Right renal cortex interstitium (tissue), 3 donors: ENCODE measurements at regions not wholly inside any gene's neighbourhood (a gene's known extent, or its start where the extent isn't known, plus 50 kb on each side); places are given as distances from the start of the nearest gene placed in this dataset.

Experiments
- DNase-seq, 3 donors: peaks; one replicate each; pipeline ENCODE4 v3.0.0-alpha.2; 2013; ENCODE audit warnings: low read depth in 3 of 3, low spot score in 2 of 3

DNA sequence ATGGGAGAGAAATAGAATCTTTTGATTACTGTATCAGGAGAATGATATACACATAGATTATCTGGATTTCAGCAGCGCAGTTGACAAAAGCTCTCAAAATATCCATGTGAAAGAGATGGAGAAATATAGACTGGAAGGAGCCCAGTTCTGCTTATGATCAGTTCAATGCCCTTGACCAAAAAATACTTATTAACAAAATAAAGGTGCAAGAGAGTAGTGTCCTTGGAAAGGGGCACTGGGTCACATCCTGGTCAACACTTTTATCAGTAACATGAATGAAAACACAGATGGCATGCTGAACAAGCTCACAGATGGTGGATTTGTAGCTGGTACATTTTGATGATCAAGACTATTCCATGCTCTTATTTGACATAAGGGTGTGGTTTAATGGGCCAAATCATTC lies 63.9 kb upstream of the PLEKHG1 start:
- no peak for DNase-seq

DNA sequence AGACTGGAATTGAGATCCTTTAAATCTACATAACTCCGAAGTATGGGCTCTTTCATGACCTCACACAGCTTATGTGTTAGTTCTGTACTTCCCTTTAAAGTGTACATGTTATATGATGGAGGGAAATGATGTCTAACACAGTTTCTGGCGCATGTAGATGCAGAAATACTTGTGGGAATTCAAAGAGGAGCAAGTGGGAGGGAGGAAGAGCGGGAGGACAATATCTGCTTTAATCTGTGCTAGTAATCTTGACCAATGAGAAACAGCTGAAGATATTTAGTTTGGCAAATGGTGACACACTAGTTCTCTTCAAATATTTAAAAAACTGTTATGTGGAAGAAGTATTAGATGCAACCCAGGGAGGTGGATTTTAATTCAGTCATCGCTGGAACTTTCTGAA lies 62.9 kb upstream of the PLEKHG1 start:
- no peak for DNase-seq

DNA sequence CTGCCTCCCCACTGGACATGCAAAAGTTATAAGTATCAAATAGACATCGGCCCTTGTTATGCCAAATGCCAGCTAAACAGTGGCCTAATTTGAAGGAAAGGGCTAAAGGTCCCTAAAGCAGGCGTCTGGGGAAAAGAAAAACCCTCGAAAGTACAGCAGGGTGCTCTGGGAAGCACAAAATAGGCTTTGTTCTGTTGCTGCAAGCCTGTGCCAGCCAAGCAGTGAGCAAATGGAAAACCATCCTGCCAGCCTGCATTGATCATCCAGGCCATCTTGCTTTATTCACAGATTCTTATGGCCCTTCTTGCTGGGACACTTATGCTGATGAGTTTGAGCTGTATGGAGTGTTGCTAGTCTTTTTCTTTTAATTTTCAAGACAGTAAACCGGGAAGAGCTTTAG lies 62.2 kb upstream of the PLEKHG1 start:
- DNase-seq: no peak

- no peak for DNase-seq
Measured at GRCh38 chr6:150537893-150538292, 61.8 kb upstream of the PLEKHG1 start.

DNA sequence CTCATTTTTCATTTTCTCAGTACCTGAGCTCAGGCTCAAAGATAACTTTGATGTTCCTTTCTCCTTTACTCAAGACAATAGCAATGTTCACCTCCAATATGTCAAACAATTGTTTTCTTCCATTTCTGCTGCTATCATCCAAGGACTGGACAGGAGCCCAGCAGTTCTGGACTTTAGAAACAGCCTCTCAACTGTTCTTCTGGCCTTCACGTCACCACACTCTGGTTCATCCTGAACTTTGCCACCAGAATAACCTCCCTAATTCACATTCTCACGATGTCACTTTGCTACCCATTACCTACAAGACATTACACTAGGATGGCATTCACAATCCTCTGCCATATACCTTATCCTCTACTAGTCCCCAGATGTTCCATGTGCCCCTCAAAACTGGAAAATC lies 60.6 kb upstream of the PLEKHG1 start:
- DNase-seq: no peak

GRCh38 chr6:150539568-150539967 lies 60.1 kb upstream of the PLEKHG1 start:
- no peak for DNase-seq

GRCh38 chr6:150541576-150541975 lies 58.1 kb upstream of the PLEKHG1 start:
- no peak for DNase-seq

- DNase-seq: no peak
Measured at GRCh38 chr6:150543178-150543577, 56.5 kb upstream of the PLEKHG1 start.

GRCh38 chr6:150544793-150545192 lies 54.9 kb upstream of the PLEKHG1 start:
- DNase-seq: no peak

DNA sequence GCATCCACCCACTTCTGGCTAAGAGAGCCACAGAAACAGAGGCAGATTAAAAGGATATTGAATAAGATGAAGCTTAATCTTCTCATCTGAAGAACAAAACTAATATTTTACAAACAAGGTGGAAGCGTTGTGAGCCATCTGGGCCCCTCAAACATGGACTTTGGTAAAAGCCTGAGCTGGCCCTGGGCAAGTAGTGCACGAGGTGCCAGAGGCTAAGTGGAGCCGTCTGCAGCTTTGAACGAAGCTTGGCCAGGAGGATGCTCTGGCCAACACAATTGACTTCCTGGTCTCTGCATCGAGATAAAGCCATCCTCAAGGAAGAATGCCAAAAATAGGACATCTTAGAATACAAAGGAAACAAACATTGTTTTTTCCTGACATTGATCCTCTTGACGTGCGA lies 53.2 kb upstream of the PLEKHG1 start:
- DNase-seq: no peak

GRCh38 chr6:150547502-150548222 lies 52.0 kb upstream of the PLEKHG1 start:
- DNase-seq: no peak

- DNase-seq: no peak
Measured at GRCh38 chr6:150548330-150548729, 51.4 kb upstream of the PLEKHG1 start.

- DNase-seq: no peak
Measured at GRCh38 chr6:150549007-150549406, 50.7 kb upstream of the PLEKHG1 start.

DNA sequence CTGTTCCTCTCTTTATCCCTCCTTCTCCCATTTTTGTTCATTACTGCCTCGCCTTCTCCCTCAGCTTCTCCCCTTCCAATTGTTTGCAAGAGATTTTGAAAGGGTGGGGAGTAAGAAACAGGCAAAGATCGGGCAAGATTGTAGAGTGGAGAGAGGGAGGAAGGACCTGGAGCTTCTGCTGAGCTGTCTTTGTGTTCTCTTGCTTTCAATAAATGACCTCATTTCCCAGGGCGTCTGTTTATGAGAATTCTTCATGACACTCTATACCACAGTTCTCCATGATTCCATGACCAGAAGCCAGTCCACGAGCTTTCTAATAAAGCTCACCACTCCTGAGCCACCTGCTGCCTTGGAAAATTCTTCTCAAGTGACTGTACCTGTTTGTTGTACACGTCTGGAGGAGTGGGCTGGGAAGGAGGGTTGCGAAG lies 50.0 kb upstream of the PLEKHG1 start:
- DNase-seq: no peak
